ENCODE measurements at regions not wholly inside any gene's neighbourhood (a gene's known extent, or its start where the extent isn't known, plus 50 kb on each side); places are given as distances from the start of the nearest gene placed in this dataset.
"Not testable (repeated sequence)": the region's sequence is repeated elsewhere in the genome, so short reads cannot be mapped to it uniquely, and the experiment has no call there.

GRCh38 chr10:22060984-22061383, 57.5 kb upstream of the DNAJC1 start:
- TF ChIP-seq EZH2 (IDR thresholded peaks at IDR 0.05; ENCODE audit: insufficient read depth, poor library complexity, severe bottlenecking); EZH2phosphoT487 (IDR thresholded peaks at IDR 0.05; ENCODE audit: insufficient read depth, low read depth): not testable (repeated sequence)

Measured in GM23248 (cell line).